IMR-90 (cell line): ENCODE measurements at regions not wholly inside any gene's neighbourhood (a gene's known extent, or its start where the extent isn't known, plus 50 kb on each side); places are given as distances from the start of the nearest gene placed in this dataset.

Source experiments
- ATAC-seq: fragments of 200-7000 bp; cut with Tn5 transposase; 2 replicates; pipeline ENCODE4 v1.9.1; 2020; ENCODE audit warnings: low read depth, mild to moderate bottlenecking, moderate library complexity
- BruUV-seq: library from RNA; stranded (reverse); fragments of 400-500 nt; replicated peaks from 2 replicates; lab custom pipeline; 2021; lab: Mats Ljungman, UMichigan
- CTCF ChIA-PET: fragments of 300-600 bp; formaldehyde crosslinking; extraction: SDS; loops from one replicate; lab custom pipeline; 2021; ENCODE audit warnings: antibody characterized with exemption; lab: Yijun Ruan, JAX
- POLR2A ChIA-PET: fragments of 300-600 bp; sonication (Branson Sonifier 250); formaldehyde crosslinking; loops from one replicate; lab custom pipeline; 2022; ENCODE audit warnings: antibody characterized with exemption; ENCODE audit not compliant: unreplicated experiment; lab: Charles Lee
- DNase-seq: peaks from one replicate; pipeline ENCODE4 v3.0.0; 2013
- H2AFZ ChIP-seq: replicated peaks from 2 replicates; pipeline ENCODE3; 2013; ENCODE audit warnings: low read length, mild to moderate bottlenecking; ENCODE audit not compliant: poor library complexity
- H2AK5ac ChIP-seq: 2 replicates; pipeline ENCODE4 v1.6.1; 2013; ENCODE audit warnings: low read depth, low read length, inconsistent platforms
- H2AK9ac ChIP-seq: replicated peaks from 2 replicates; pipeline ENCODE3; 2013; ENCODE audit warnings: mild to moderate bottlenecking, low read depth, low read length, moderate library complexity; ENCODE audit not compliant: poor library complexity
- H2BK120ac ChIP-seq: 2 replicates; pipeline ENCODE4 v1.6.1; 2013; ENCODE audit warnings: low read depth, low read length, inconsistent platforms
- H2BK15ac ChIP-seq: 3 replicates; pipeline ENCODE4 v1.6.1; 2013; ENCODE audit warnings: low read depth, low read length, inconsistent platforms
- H2BK20ac ChIP-seq: 2 replicates; pipeline ENCODE4 v1.6.1; 2013; ENCODE audit warnings: low read depth, mild to moderate bottlenecking, inconsistent platforms, low read length, moderate library complexity
- H2BK5ac ChIP-seq: 2 replicates; pipeline ENCODE4 v1.6.1; 2013; ENCODE audit warnings: mild to moderate bottlenecking, low read depth, low read length, inconsistent platforms; ENCODE audit not compliant: poor library complexity, severe bottlenecking
- H3K14ac ChIP-seq: replicated peaks from 2 replicates; pipeline ENCODE4 v1.6.1; 2013; ENCODE audit warnings: low read depth, low read length, inconsistent platforms
- H3K18ac ChIP-seq: 2 replicates; pipeline ENCODE4 v1.6.1; 2013; ENCODE audit warnings: low read depth, low read length, control low read depth
- H3K23ac ChIP-seq: 2 replicates; pipeline ENCODE4 v1.6.1; 2013; ENCODE audit warnings: low read depth, low read length, inconsistent platforms
- H3K27ac ChIP-seq: 2 replicates; pipeline ENCODE4 v1.5.1; 2013; ENCODE audit warnings: mild to moderate bottlenecking, control low read depth, low read length; ENCODE audit not compliant: insufficient read depth
- H3K27me3 ChIP-seq: 2 replicates; pipeline ENCODE4 v1.6.1; 2013; ENCODE audit warnings: low read length; ENCODE audit not compliant: control insufficient read depth, insufficient read depth
- H3K36me3 ChIP-seq: 2 replicates; pipeline ENCODE4 v1.6.1; 2013; ENCODE audit warnings: low read length, mixed read lengths; ENCODE audit not compliant: control insufficient read depth, insufficient read depth
- H3K4ac ChIP-seq: 2 replicates; pipeline ENCODE4 v1.6.1; 2013; ENCODE audit warnings: low read depth, low read length, inconsistent platforms
- H3K4me1 ChIP-seq: 2 replicates; pipeline ENCODE4 v1.6.1; 2013; ENCODE audit warnings: low read length, mixed read lengths; ENCODE audit not compliant: control insufficient read depth, insufficient read depth
- H3K4me2 ChIP-seq: 2 replicates; pipeline ENCODE4 v1.6.1; 2013; ENCODE audit warnings: low read depth, mild to moderate bottlenecking, control low read depth, low read length, moderate library complexity
- H3K4me3 ChIP-seq: 2 replicates; pipeline ENCODE4 v1.5.1; 2013; ENCODE audit warnings: low read depth, mild to moderate bottlenecking, control low read depth, low read length, moderate library complexity; ENCODE audit not compliant: insufficient read depth
- H3K56ac ChIP-seq: 2 replicates; pipeline ENCODE4 v1.6.1; 2013; ENCODE audit warnings: low read length, inconsistent platforms; ENCODE audit not compliant: insufficient read depth; ENCODE audit errors: extremely low read depth
- H3K79me1 ChIP-seq, 2 experiments: 2 replicates each; pipeline ENCODE4 v1.6.1; 2013; ENCODE audit warnings: low read length in 2 of 2, inconsistent platforms in 1 of 2, low read depth in 1 of 2
- H3K9ac ChIP-seq: 2 replicates; pipeline ENCODE4 v1.6.1; 2013; ENCODE audit warnings: low read depth, low read length, control low read depth
- H3K9me1 ChIP-seq: 2 replicates; pipeline ENCODE4 v1.6.1; 2013; ENCODE audit warnings: low read length, inconsistent platforms; ENCODE audit not compliant: insufficient read depth
- H3K9me3 ChIP-seq: 2 replicates; pipeline ENCODE4 v1.6.1; 2013; ENCODE audit warnings: low read length; ENCODE audit not compliant: control insufficient read depth, insufficient read depth
- H4K20me1 ChIP-seq: 2 replicates; pipeline ENCODE4 v1.6.1; 2013; ENCODE audit warnings: low read length, inconsistent platforms; ENCODE audit not compliant: insufficient read depth
- H4K5ac ChIP-seq: 2 replicates; pipeline ENCODE4 v1.6.1; 2013; ENCODE audit warnings: mild to moderate bottlenecking, low read depth, low read length, control low read depth
- H4K8ac ChIP-seq, 2 experiments: 2 replicates each; pipeline ENCODE4 v1.6.1; 2013; ENCODE audit warnings: low read depth in 2 of 2, low read length in 2 of 2, control low read depth in 1 of 2, inconsistent platforms in 1 of 2
- H4K91ac ChIP-seq: 2 replicates; pipeline ENCODE4 v1.6.1; 2013; ENCODE audit warnings: low read depth, low read length, inconsistent platforms; ENCODE audit not compliant: insufficient read depth
- BHLHE40 ChIP-seq: fragments of 150-350 bp; IDR thresholded peaks from 2 replicates; pipeline ENCODE4 v1.6.1; 2016; ENCODE audit warnings: mild to moderate bottlenecking, low read depth, low read length
- CEBPB ChIP-seq: IDR thresholded peaks from 2 replicates; pipeline ENCODE4 v1.6.1; 2012; ENCODE audit warnings: low read depth, low read length, improper control_type of control experiment
- CHD1 ChIP-seq: IDR thresholded peaks from 2 replicates; pipeline ENCODE4 v1.6.1; 2012; ENCODE audit warnings: low read depth, low read length, improper control_type of control experiment
- FOS ChIP-seq: fragments of 150-350 bp; IDR thresholded peaks from 2 replicates; pipeline ENCODE4 v1.6.1; 2016; ENCODE audit warnings: low read depth, low read length
- MAFK ChIP-seq: IDR thresholded peaks from 2 replicates; pipeline ENCODE4 v1.6.1; 2012; ENCODE audit warnings: low read depth, low read length, improper control_type of control experiment
- MAZ ChIP-seq: IDR thresholded peaks from 2 replicates; pipeline ENCODE4 v1.6.1; 2012; ENCODE audit warnings: low read depth, mild to moderate bottlenecking, low read length, improper control_type of control experiment, moderate library complexity, borderline replicate concordance
- MXI1 ChIP-seq: IDR thresholded peaks from 2 replicates; pipeline ENCODE4 v1.6.1; 2012; ENCODE audit warnings: low read depth, mild to moderate bottlenecking, low read length, moderate library complexity, borderline replicate concordance
- NFE2L2 ChIP-seq: fragments of 150-350 bp; IDR thresholded peaks from 2 replicates; pipeline ENCODE4 v1.6.1; 2016; ENCODE audit warnings: low read depth, mild to moderate bottlenecking, low read length
- POLR2A ChIP-seq: IDR thresholded peaks from 2 replicates; pipeline ENCODE4 v1.6.1; 2012; ENCODE audit warnings: mild to moderate bottlenecking, low read depth, low read length
- RAD21 ChIP-seq: IDR thresholded peaks from 2 replicates; pipeline ENCODE4 v1.6.1; 2012; ENCODE audit warnings: low read length, improper control_type of control experiment
- RCOR1 ChIP-seq: IDR thresholded peaks from 2 replicates; pipeline ENCODE4 v1.6.1; 2012; ENCODE audit warnings: mild to moderate bottlenecking, low read length, improper control_type of control experiment; ENCODE audit not compliant: insufficient replicate concordance
- RFX5 ChIP-seq: IDR thresholded peaks from 2 replicates; pipeline ENCODE4 v1.8.0; 2012; ENCODE audit warnings: low read depth, mild to moderate bottlenecking, low read length, moderate library complexity
- SMC3 ChIP-seq: fragments of 150-350 bp; IDR thresholded peaks from 2 replicates; pipeline ENCODE4 v1.6.1; 2016; ENCODE audit warnings: low read depth, mild to moderate bottlenecking, antibody characterized with exemption, low read length, moderate library complexity
- WGBS, 2 experiments: methylation state at CpG; one replicate each; pipeline versions ENCODE4 v1.1.5 to v1.1.7; 2013; ENCODE audit warnings: missing lambda C conversion rate in 2 of 2; ENCODE audit not compliant: insufficient read length in 1 of 2; ENCODE audit errors: extremely low coverage in 2 of 2; 5-methylcytosine and 5-hydroxymethylcytosine counted together
- dilution Hi-C: fragments of 300-500 bp; cut with HindIII; formaldehyde crosslinking; loops from one replicate; pipeline ENCODE4 v1.14.3; 2018; ENCODE audit warnings: low sequenced_read_pairs; ENCODE audit not compliant: unreplicated experiment
- in situ Hi-C: fragments of 300-500 bp; cut with MboI; formaldehyde crosslinking; loops from 3 replicates; pipeline ENCODE4 v1.14.3; 2019; ENCODE audit warnings: low sequenced_read_pairs, inconsistent platforms, mixed read lengths
- intact Hi-C: fragments of 100-400 bp; cut with micrococcal nuclease; formaldehyde crosslinking; loops from 2 replicates; pipeline ENCODE4 v1.10.0; 2022
- TF ChIP-seq, protein P1 (sequence below): conservative IDR thresholded peaks from 2 replicates; pipeline ENCODE4 v1.5.1; 2012; ENCODE audit warnings: mild to moderate bottlenecking, low read depth, low read length, improper control_type of control experiment
- TF ChIP-seq, protein P2 (sequence below): fragments of 150-350 bp; IDR thresholded peaks from 2 replicates; pipeline ENCODE4 v1.6.1; 2016; ENCODE audit warnings: low read depth, mild to moderate bottlenecking, low read length, moderate library complexity, borderline replicate concordance
- TF ChIP-seq, protein P3 (sequence below): fragments of 150-350 bp; IDR thresholded peaks from 2 replicates; pipeline ENCODE4 v1.6.1; 2017; ENCODE audit warnings: mild to moderate bottlenecking, antibody characterized with exemption, low read length, low read depth

DNA sequence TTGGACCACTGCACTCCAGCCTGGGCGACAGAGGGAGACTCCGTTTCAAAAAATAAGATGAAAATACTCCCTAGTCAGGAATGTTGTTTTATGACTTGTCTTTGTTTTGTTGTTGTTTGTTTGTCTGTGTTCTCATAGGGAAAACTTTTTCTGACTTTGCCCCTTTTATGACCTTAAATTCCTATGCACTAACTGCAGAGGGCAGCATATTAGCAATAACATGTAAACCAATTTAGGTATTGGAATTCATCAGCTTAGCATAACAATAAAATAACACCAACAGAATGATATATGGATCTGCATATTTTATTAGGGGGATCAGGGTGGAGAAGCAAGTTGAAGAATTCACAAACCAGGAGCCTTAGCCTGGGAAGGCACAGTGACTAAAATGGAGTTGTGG, 631.5 kb downstream of the SUCLG1 start:
- intact Hi-C loops, result no loop called here
- H2BK20ac ChIP-seq, result no peak overlapping the region

More for the DNA sequence above, 631.5 kb downstream of the SUCLG1 start:
- Histone ChIP-seq H3K18ac (no peak overlapping the region), H2AFZ (no peak overlapping the region), H3K4me2 (no peak overlapping the region), H3K79me1 (no peaks in the 10 kb centered on the region), H2AK9ac (no peak overlapping the region), H4K8ac (no peak overlapping the region), H4K91ac (no peak overlapping the region), H2BK15ac (no peak overlapping the region), H3K27me3 (no peaks in the 10 kb centered on the region), H4K20me1 (no peaks in the 10 kb centered on the region), H3K23ac (no peak overlapping the region), H2BK5ac (no peak overlapping the region), H3K9me1 (no peaks in the 10 kb centered on the region), H3K27ac (no peak overlapping the region), H3K9me3 (0 out of 2 replicates have a peak, but pooled peaks cover 4% of the 10 kb centered on the region), H4K5ac (no peak overlapping the region), H3K36me3 (no peaks in the 10 kb centered on the region), H3K14ac (no peak overlapping the region), H3K9ac (no peak overlapping the region), H3K4me3 (no peak overlapping the region), H2BK120ac (no peak overlapping the region), H3K4me1 (no peaks in the 10 kb centered on the region), H3K56ac (no peak overlapping the region), H3K4ac (no peak overlapping the region), H2AK5ac (no peak overlapping the region)
- BruUV-seq, result no TSS peak
- CTCF ChIA-PET, result interaction anchor here (0.5 kb wide), 1 partner anchor 1547 kb away, joined by 3 read pairs; no protein-coding TSS in a partner anchor
- dilution Hi-C loops (no loop called here), in situ Hi-C loops (no loop called here)
- no CpG with 5 or more reads among the region's 2 CpGs for WGBS, 2 experiments
- DNase-seq (no peak), ATAC-seq (no peak)
- TF ChIP-seq MAFK (no peak), MXI1 (no peak), NFE2L2 (no peak), BHLHE40 (no peak), RCOR1 (no peak), FOS (no peak), SMC3 (no peak), POLR2A (no peak), MAZ (no peak), CEBPB (no peak), CHD1 (no peak), RFX5 (no peak), RAD21 (no peak)
- TF ChIP-seq, protein P1, sequence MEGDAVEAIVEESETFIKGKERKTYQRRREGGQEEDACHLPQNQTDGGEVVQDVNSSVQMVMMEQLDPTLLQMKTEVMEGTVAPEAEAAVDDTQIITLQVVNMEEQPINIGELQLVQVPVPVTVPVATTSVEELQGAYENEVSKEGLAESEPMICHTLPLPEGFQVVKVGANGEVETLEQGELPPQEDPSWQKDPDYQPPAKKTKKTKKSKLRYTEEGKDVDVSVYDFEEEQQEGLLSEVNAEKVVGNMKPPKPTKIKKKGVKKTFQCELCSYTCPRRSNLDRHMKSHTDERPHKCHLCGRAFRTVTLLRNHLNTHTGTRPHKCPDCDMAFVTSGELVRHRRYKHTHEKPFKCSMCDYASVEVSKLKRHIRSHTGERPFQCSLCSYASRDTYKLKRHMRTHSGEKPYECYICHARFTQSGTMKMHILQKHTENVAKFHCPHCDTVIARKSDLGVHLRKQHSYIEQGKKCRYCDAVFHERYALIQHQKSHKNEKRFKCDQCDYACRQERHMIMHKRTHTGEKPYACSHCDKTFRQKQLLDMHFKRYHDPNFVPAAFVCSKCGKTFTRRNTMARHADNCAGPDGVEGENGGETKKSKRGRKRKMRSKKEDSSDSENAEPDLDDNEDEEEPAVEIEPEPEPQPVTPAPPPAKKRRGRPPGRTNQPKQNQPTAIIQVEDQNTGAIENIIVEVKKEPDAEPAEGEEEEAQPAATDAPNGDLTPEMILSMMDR, result no peak
- TF ChIP-seq, protein P2, sequence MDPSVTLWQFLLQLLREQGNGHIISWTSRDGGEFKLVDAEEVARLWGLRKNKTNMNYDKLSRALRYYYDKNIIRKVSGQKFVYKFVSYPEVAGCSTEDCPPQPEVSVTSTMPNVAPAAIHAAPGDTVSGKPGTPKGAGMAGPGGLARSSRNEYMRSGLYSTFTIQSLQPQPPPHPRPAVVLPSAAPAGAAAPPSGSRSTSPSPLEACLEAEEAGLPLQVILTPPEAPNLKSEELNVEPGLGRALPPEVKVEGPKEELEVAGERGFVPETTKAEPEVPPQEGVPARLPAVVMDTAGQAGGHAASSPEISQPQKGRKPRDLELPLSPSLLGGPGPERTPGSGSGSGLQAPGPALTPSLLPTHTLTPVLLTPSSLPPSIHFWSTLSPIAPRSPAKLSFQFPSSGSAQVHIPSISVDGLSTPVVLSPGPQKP, result no peak
- TF ChIP-seq, protein P3, sequence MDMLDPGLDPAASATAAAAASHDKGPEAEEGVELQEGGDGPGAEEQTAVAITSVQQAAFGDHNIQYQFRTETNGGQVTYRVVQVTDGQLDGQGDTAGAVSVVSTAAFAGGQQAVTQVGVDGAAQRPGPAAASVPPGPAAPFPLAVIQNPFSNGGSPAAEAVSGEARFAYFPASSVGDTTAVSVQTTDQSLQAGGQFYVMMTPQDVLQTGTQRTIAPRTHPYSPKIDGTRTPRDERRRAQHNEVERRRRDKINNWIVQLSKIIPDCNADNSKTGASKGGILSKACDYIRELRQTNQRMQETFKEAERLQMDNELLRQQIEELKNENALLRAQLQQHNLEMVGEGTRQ, result no peak
- POLR2A ChIA-PET, result no interaction called here
